Mucosa of descending colon (tissue), 3 donors: ENCODE measurements at regions not wholly inside any gene's neighbourhood (a gene's known extent, or its start where the extent isn't known, plus 50 kb on each side); places are given as distances from the start of the nearest gene placed in this dataset.

Source experiments
- ATAC-seq: fragments of 200-7000 bp; cut with Tn5 transposase; one replicate; pipeline ENCODE4 v1.9.1; 2020; ENCODE audit warnings: mild to moderate bottlenecking, moderate library complexity
- DNase-seq, 3 donors: peaks; one replicate each; pipeline ENCODE4 v3.0.0-alpha.2; 2020
- H3K36me3 ChIP-seq: fragments of 200-600 bp; one replicate; pipeline ENCODE4 v1.8.0; 2021; ENCODE audit warnings: low read depth, mild to moderate bottlenecking
- H3K4me1 ChIP-seq: fragments of 200-600 bp; one replicate; pipeline ENCODE4 v1.8.0; 2021; ENCODE audit warnings: low read depth, mild to moderate bottlenecking
- H3K4me3 ChIP-seq: fragments of 200-600 bp; one replicate; pipeline ENCODE4 v1.8.0; 2021; ENCODE audit warnings: mild to moderate bottlenecking
- H3K9me3 ChIP-seq: fragments of 200-600 bp; one replicate; pipeline ENCODE4 v1.8.0; 2021; ENCODE audit warnings: mild to moderate bottlenecking
- intact Hi-C, 2 donors: fragments of 100-400 bp; cut with DNase I in 1 of 2; cut with micrococcal nuclease in 1 of 2; formaldehyde crosslinking; loops; one replicate each; pipeline versions ENCODE4 v1.11.0 to v1.11.1; 2022; cut with DNase I, micrococcal nuclease
- TF ChIP-seq, protein P1 (sequence below): fragments of 200-600 bp; IDR thresholded peaks from one replicate; pipeline ENCODE4 v1.8.0; 2022; ENCODE audit warnings: antibody characterized with exemption, mild to moderate bottlenecking
- donor health status: DM: no; HTN: no; CAD: no; lungs with moderate emphysema.
- donor health status: DM: no; HTN: no; CAD: no.
- donor health status: DM: no; HTN: yes; CAD: no.

GRCh38 chr6:140070846-140071473, 696.5 kb upstream of the CITED2 start:
- H3K4me3 ChIP-seq = no peak overlapping the region
- no peaks in the 10 kb centered on the region for H3K9me3 ChIP-seq
- H3K36me3 ChIP-seq = no peaks in the 10 kb centered on the region
- peaks cover 5% of the 10 kb centered on the region for H3K4me1 ChIP-seq
- TF ChIP-seq, protein P1, sequence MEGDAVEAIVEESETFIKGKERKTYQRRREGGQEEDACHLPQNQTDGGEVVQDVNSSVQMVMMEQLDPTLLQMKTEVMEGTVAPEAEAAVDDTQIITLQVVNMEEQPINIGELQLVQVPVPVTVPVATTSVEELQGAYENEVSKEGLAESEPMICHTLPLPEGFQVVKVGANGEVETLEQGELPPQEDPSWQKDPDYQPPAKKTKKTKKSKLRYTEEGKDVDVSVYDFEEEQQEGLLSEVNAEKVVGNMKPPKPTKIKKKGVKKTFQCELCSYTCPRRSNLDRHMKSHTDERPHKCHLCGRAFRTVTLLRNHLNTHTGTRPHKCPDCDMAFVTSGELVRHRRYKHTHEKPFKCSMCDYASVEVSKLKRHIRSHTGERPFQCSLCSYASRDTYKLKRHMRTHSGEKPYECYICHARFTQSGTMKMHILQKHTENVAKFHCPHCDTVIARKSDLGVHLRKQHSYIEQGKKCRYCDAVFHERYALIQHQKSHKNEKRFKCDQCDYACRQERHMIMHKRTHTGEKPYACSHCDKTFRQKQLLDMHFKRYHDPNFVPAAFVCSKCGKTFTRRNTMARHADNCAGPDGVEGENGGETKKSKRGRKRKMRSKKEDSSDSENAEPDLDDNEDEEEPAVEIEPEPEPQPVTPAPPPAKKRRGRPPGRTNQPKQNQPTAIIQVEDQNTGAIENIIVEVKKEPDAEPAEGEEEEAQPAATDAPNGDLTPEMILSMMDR = no peak
- intact Hi-C loops = no loop called here
- peak in 1 of 3 donors; percentile 13 for DNase-seq
- no peak for ATAC-seq

- TF ChIP-seq, protein P1 = no peak
- intact Hi-C loops = no loop called here
- peaks cover 5% of the 10 kb centered on the region for H3K4me1 ChIP-seq
- H3K4me3 ChIP-seq = no peak overlapping the region
- H3K36me3 ChIP-seq = no peaks in the 10 kb centered on the region
- ATAC-seq (no peak), DNase-seq (no peak)
- no peaks in the 10 kb centered on the region for H3K9me3 ChIP-seq
These were observed 695.1 kb upstream of the CITED2 start for GRCh38 chr6:140069576-140069975.

DNA sequence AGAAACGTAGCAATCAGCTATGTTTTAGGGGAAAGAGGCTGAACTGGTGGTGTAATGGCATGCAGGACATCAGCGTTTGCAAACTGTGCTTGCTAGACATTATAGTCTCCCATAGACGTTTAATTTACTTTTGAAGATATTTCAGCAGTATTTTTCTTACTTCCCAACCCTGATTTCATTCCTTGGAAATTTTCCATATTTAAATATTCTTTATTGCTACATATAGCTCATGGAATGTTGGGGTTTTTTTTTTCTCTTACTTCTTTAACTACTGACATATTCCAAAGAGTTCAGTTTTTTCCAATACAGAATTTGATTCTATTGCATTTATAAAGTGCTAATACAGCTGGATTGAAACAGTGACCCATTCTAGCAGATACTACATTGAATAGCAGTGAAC, 694.4 kb upstream of the CITED2 start:
- no peak for ATAC-seq
- intact Hi-C loops = no loop called here
- TF ChIP-seq, protein P1 = no peak
- H3K4me1 ChIP-seq = peaks cover 5% of the 10 kb centered on the region
- no peaks in the 10 kb centered on the region for H3K9me3 ChIP-seq
- no peak overlapping the region for H3K4me3 ChIP-seq
- no peaks in the 10 kb centered on the region for H3K36me3 ChIP-seq
- DNase-seq = no peak

DNA sequence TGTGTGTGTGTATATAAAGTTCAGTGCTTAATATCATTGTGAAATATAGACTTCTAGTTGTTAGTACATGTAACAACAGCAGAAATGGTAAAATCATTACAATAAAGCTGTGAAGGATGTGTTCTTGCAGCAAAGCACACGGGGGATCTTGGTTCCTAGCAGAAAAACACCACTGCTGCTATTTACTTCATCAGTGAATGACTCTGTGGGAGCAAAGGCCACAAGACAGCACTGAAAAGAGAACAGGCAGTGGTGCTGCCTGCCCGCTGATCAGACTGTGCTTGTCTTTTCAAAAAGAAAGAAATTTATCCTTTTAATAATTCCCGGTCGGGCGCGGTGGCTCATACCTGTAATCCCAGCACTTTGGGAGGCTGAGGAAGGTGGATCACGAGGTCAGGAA, 689.9 kb upstream of the CITED2 start:
- H3K4me1 ChIP-seq = peaks cover 5% of the 10 kb centered on the region
- DNase-seq (no peak), ATAC-seq (no peak)
- intact Hi-C loops = no loop called here
- H3K36me3 ChIP-seq = no peaks in the 10 kb centered on the region
- TF ChIP-seq, protein P1 = no peak
- no peak overlapping the region for H3K4me3 ChIP-seq
- H3K9me3 ChIP-seq = no peaks in the 10 kb centered on the region

- ATAC-seq (no peak), DNase-seq (no peak)
- H3K36me3 ChIP-seq = no peaks in the 10 kb centered on the region
- TF ChIP-seq, protein P1 = no peak
- H3K9me3 ChIP-seq = no peaks in the 10 kb centered on the region
- peaks cover 5% of the 10 kb centered on the region for H3K4me1 ChIP-seq
- H3K4me3 ChIP-seq = no peak overlapping the region
- intact Hi-C loops = no loop called here
These were observed 688.6 kb upstream of the CITED2 start for GRCh38 chr6:140063021-140063399.
